GM23248 (cell line): ENCODE measurements at regions not wholly inside any gene's neighbourhood (a gene's known extent, or its start where the extent isn't known, plus 50 kb on each side); places are given as distances from the start of the nearest gene placed in this dataset.
"Not testable (repeated sequence)": the region's sequence is repeated elsewhere in the genome, so short reads cannot be mapped to it uniquely, and the experiment has no call there.

ENCODE experiments used
- DNase-seq: peaks from one replicate; pipeline ENCODE4 v3.0.0-alpha.2; 2015
- H2AFZ ChIP-seq: fragments of 200-600 bp; sonication (generic); 2 replicates; pipeline ENCODE4 v1.6.1; 2016; ENCODE audit warnings: antibody characterized with exemption
- H3F3A ChIP-seq: fragments of 200-600 bp; sonication (generic); 2 replicates; pipeline ENCODE4 v1.6.1; 2016; ENCODE audit warnings: mild to moderate bottlenecking, antibody characterized with exemption, mixed run types; ENCODE audit not compliant: insufficient read depth
- H3K27ac ChIP-seq: fragments of 200-600 bp; sonication (generic); 2 replicates; pipeline ENCODE4 v1.5.1; 2016; ENCODE audit warnings: mild to moderate bottlenecking
- H3K27me3 ChIP-seq: fragments of 200-600 bp; sonication (generic); replicated peaks from 2 replicates; pipeline ENCODE4 v1.6.1; 2016; ENCODE audit warnings: mild to moderate bottlenecking; ENCODE audit not compliant: insufficient read depth
- H3K36me3 ChIP-seq: fragments of 200-600 bp; sonication (generic); 2 replicates; pipeline ENCODE4 v1.6.1; 2016; ENCODE audit warnings: low read depth, mild to moderate bottlenecking
- H3K4me1 ChIP-seq: fragments of 200-600 bp; sonication (generic); 2 replicates; pipeline ENCODE4 v1.6.1; 2016; ENCODE audit warnings: mild to moderate bottlenecking; ENCODE audit not compliant: insufficient read depth
- H3K4me2 ChIP-seq: fragments of 200-600 bp; sonication (generic); one replicate; pipeline ENCODE4 v1.6.1; 2016; ENCODE audit warnings: mild to moderate bottlenecking; ENCODE audit not compliant: unreplicated experiment
- H3K4me3 ChIP-seq: fragments of 200-600 bp; sonication (generic); 2 replicates; pipeline ENCODE4 v1.5.1; 2016; ENCODE audit warnings: mild to moderate bottlenecking
- H3K79me2 ChIP-seq: fragments of 200-600 bp; sonication (generic); 2 replicates; pipeline ENCODE4 v1.6.1; 2016; ENCODE audit warnings: mild to moderate bottlenecking; ENCODE audit not compliant: insufficient read depth
- H3K9ac ChIP-seq: fragments of 200-600 bp; sonication (generic); 2 replicates; pipeline ENCODE4 v1.6.1; 2016; ENCODE audit warnings: mild to moderate bottlenecking
- H3K9me2 ChIP-seq: fragments of 200-600 bp; sonication (generic); 2 replicates; pipeline ENCODE4 v1.6.1; 2016; ENCODE audit warnings: mixed run types, mild to moderate bottlenecking, moderate library complexity; ENCODE audit not compliant: insufficient read depth
- H3K9me3 ChIP-seq: fragments of 200-600 bp; sonication (generic); one replicate; pipeline ENCODE4 v1.6.1; 2017; ENCODE audit warnings: low read depth
- H4K20me1 ChIP-seq: fragments of 200-600 bp; sonication (generic); 2 replicates; pipeline ENCODE4 v1.6.0; 2016; ENCODE audit not compliant: insufficient read depth
- EZH2 ChIP-seq: fragments of 200-600 bp; sonication (generic); IDR thresholded peaks from 2 replicates; pipeline ENCODE4 v1.6.1; 2018; ENCODE audit warnings: antibody characterized with exemption, mild to moderate bottlenecking; ENCODE audit not compliant: insufficient read depth, poor library complexity, severe bottlenecking
- EZH2phosphoT487 ChIP-seq: fragments of 200-600 bp; sonication (generic); IDR thresholded peaks from 2 replicates; pipeline ENCODE4 v1.6.1; 2018; ENCODE audit warnings: antibody characterized with exemption, moderate library complexity, mild to moderate bottlenecking, low read depth; ENCODE audit not compliant: insufficient read depth
- WGBS, 2 experiments: methylation state at CpG; one replicate each; pipeline ENCODE4 v1.1.6; 2015 to 2017; ENCODE audit warnings: low lambda C conversion rate in 2 of 2, low coverage in 1 of 2; ENCODE audit errors: missing lambda C conversion rate in 2 of 2; 5-methylcytosine and 5-hydroxymethylcytosine counted together
- in situ Hi-C: fragments of 300-500 bp; cut with MboI; formaldehyde crosslinking; loops from 2 replicates; pipeline ENCODE4 v1.15.0; 2020

DNA sequence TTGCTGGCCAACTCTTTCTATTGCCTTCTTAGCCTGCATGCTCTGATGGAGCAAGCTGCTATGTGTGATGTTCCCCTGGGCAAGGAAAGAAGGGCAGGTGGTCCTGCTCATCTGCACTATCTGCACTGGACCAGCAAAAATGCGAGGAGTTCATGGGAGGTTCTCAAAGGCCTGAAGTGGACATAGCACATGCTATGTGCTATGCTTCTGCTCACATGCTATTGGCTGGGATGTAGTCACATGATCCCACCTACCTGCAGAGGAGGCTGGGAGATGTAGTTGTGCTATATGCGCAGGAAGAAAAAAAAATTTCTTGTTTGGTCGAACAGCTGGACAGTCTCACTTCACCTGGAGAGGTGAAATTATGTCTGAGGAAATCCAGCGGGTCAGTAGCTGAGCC, 587.7 kb downstream of the MATN1 start:
- in situ Hi-C loops: no loop called here

DNA sequence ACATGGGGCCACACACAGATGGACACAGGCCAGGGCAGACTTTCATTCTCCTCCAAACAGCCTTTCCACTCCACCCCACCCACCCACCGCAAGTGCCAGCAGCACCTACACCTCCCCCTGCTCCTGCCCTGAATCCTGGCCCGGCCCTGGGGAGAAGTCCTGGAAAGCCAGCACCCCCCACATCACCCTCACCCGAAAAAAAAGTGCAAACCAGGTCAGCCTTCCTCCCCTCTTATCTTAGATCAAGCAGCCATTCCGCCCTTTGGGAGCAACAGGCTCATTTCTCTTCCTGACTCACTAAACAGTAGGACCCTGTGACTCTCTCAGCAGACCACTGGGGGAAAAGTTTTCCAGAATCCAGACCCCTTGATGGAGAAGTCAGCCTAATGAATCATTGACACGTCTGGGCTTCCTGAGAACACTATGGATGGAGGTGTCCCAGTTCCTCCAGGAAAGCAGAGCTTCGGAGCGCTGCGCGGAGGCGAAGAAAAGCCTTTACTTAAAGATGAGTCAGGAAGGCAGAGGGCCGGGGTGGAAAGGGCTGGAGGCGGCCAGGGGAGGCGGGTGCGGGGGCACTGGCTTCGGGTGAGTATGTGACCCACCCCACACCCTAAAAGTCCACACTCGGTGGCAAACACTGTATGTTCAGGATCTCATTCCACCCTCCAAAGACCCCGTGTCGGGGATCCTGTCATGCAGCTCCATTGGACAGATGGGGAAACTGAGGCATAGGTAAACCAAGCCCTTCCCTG, 588.7 kb downstream of the MATN1 start:
- DNase-seq: no peak
- H3K36me3 ChIP-seq: no peaks in the 10 kb centered on the region

More for the DNA sequence above, 587.7 kb downstream of the MATN1 start:
- TF ChIP-seq EZH2phosphoT487 (no peak), EZH2 (no peak)
- WGBS, 2 experiments: 31 to 32% methylated on average over 4 of the region's 4 CpGs
- H3K4me3 ChIP-seq: no peak overlapping the region
- 0 out of 2 replicates have a peak, but pooled peaks cover 3% of the 10 kb centered on the region for H3K27me3 ChIP-seq
- no peaks in the 10 kb centered on the region for H3K9me2 ChIP-seq
- no peaks in the 10 kb centered on the region for H3K36me3 ChIP-seq
- no peaks in the 10 kb centered on the region for H3K9me3 ChIP-seq
- no peaks in the 10 kb centered on the region for H3K79me2 ChIP-seq
- H4K20me1 ChIP-seq: no peaks in the 10 kb centered on the region
- no peak overlapping the region for H3K4me2 ChIP-seq
- no peaks in the 10 kb centered on the region for H3K4me1 ChIP-seq
- no peaks in the 10 kb centered on the region for H3F3A ChIP-seq
- H3K9ac ChIP-seq: no peak overlapping the region
- no peak overlapping the region for H2AFZ ChIP-seq
- no peak for DNase-seq
- no peak overlapping the region for H3K27ac ChIP-seq

DNA sequence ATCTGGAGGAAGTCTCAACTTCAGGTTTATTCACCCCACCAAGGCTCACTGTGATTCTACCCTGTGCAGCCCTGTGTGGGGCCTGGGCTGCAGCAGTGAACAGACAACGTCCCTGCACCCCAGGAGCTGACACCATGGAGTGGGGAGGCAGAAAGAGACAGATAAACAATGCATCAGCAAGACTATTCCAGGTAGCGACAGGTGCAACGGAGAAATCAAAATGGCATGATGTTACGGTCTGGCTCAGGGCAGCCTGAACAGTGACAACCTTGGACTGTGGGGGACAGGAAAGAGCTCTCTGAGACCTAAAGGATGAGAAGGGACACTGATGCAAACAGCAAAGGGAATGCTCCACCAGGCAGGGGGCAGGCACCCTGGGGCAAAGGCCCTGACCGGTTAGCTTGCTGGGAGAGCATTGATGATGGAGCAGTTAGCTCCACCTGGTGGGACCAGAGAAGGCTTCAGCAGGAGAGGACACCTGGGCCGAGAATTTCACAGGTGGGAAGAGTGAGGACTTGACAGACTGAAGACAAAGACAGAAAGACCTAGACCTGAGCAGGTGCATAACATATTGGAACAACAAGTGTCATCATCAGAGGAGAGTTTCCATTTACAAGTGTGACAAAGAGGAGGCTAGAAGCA, 589.9 kb downstream of the MATN1 start:
- Histone ChIP-seq H3K9ac (no peak overlapping the region), H3K9me3 (no peaks in the 10 kb centered on the region), H3K4me3 (no peak overlapping the region), H3K27me3 (0 out of 2 replicates have a peak, but pooled peaks cover 4% of the 10 kb centered on the region), H3K79me2 (no peaks in the 10 kb centered on the region), H3K4me2 (no peak overlapping the region), H4K20me1 (no peaks in the 10 kb centered on the region), H2AFZ (no peak overlapping the region), H3K4me1 (no peaks in the 10 kb centered on the region), H3K27ac (no peak overlapping the region), H3K36me3 (no peaks in the 10 kb centered on the region), H3K9me2 (no peaks in the 10 kb centered on the region), H3F3A (no peaks in the 10 kb centered on the region)
- in situ Hi-C loops: no loop called here
- no peak for DNase-seq
- TF ChIP-seq EZH2phosphoT487 (no peak), EZH2 (no peak)
- 62 to 66% methylated on average over 6 of the region's 6 CpGs for WGBS, 2 experiments

More for the DNA sequence above, 588.7 kb downstream of the MATN1 start:
- no peak overlapping the region for H2AFZ ChIP-seq
- no peaks in the 10 kb centered on the region for H3K9me3 ChIP-seq
- H3K27ac ChIP-seq: no peak overlapping the region
- no peaks in the 10 kb centered on the region for H3K79me2 ChIP-seq
- no peak overlapping the region for H3K4me2 ChIP-seq
- H3F3A ChIP-seq: no peaks in the 10 kb centered on the region
- in situ Hi-C loops: no loop called here
- no peak overlapping the region for H3K4me3 ChIP-seq
- no peaks in the 10 kb centered on the region for H3K9me2 ChIP-seq
- TF ChIP-seq EZH2: no peak
- TF ChIP-seq EZH2phosphoT487: no peak
- H3K27me3 ChIP-seq: 0 out of 2 replicates have a peak, but pooled peaks cover 4% of the 10 kb centered on the region
- no peaks in the 10 kb centered on the region for H4K20me1 ChIP-seq
- no peak overlapping the region for H3K9ac ChIP-seq
- WGBS, 2 experiments: 57 to 64% methylated on average over 10 to 18 of the region's 18 CpGs
- H3K4me1 ChIP-seq: no peaks in the 10 kb centered on the region

DNA sequence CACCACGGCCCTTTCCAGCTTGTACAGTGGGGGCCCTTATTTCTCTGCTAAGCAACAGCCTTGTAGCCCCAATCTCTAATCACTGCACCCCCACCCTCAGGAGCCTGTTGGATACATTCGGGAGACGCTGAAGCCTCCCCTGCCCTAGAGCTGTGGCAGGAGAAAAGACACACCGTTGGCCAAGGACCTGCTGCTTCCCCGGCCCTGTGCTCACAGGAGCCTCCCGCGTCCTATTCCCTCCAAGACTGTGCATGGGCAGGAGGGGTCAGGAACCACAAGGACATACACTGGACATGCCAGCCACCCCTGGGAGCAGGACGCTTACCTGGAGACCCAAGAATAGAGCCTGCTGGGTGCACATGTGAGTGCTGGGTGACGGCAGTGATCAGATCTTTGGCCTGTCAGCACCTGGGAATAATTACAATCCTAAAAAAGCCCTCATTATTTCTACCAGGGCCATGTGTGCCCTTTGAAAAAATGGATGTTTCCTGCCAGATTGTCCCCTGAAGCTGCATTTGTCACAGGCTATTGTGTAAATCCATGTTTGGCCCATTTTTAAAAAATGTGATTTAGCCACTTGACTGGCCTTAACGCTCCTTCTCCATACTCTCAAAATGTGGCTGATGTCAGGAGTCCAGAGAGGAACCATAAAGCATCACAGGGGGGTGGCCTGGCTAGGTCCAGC, 590.6 kb downstream of the MATN1 start:
- H4K20me1 ChIP-seq: no peaks in the 10 kb centered on the region
- no peak overlapping the region for H3K9ac ChIP-seq
- H3K4me2 ChIP-seq: no peak overlapping the region
- H3K36me3 ChIP-seq: no peaks in the 10 kb centered on the region
- no peak for DNase-seq
- H3K9me3 ChIP-seq: no peaks in the 10 kb centered on the region
- H3K27me3 ChIP-seq: 0 out of 2 replicates have a peak, but pooled peaks cover 4% of the 10 kb centered on the region
- no peaks in the 10 kb centered on the region for H3F3A ChIP-seq
- H3K4me3 ChIP-seq: no peak overlapping the region
- no peak for TF ChIP-seq EZH2phosphoT487
- no peak for TF ChIP-seq EZH2
- WGBS, 2 experiments: 46 to 47% methylated on average over 10 of the region's 10 CpGs
- no peaks in the 10 kb centered on the region for H3K4me1 ChIP-seq
- no peak overlapping the region for H2AFZ ChIP-seq
- H3K79me2 ChIP-seq: no peaks in the 10 kb centered on the region
- in situ Hi-C loops: no loop called here
- H3K9me2 ChIP-seq: no peaks in the 10 kb centered on the region
- no peak overlapping the region for H3K27ac ChIP-seq

DNA sequence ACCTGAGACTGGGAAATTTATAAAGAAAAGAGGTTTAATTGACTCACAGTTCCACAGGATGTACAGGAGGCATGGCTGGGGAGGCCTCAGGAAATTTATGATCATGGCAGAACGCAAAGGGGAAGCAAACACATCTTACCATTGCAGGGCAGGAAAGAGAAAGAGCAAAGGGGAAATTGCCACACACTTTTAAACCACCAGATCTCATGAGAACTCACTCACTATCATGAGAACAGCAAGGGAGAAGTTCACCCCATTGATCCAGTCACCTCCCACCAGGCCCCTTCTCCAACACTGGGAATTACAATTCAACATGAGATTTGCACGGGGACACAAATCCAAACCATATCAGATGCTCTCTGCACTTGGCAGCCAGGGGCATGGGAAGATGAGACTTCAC, 592.8 kb downstream of the MATN1 start:
- in situ Hi-C loops, H3K4me2 ChIP-seq, H3K4me1 ChIP-seq, H4K20me1 ChIP-seq, H3K4me3 ChIP-seq, H2AFZ ChIP-seq, H3K9ac ChIP-seq, H3K36me3 ChIP-seq, H3K79me2 ChIP-seq, DNase-seq, H3K27ac ChIP-seq, H3K9me3 ChIP-seq, H3K27me3 ChIP-seq, H3F3A ChIP-seq, H3K9me2 ChIP-seq: not testable (repeated sequence)
- WGBS, 2 experiments: 16 to 25% methylated on average over 2 of the region's 2 CpGs
